ENCODE measurements at regions not wholly inside any gene's neighbourhood (a gene's known extent, or its start where the extent isn't known, plus 50 kb on each side); places are given as distances from the start of the nearest gene placed in this dataset.

GRCh38 chr2:104734937-104735586 lies 118.9 kb upstream of the POU3F3 start (continued):
- TF ChIP-seq ZNF777 (CRISPR knock-in tag; IDR thresholded peaks at IDR 0.05) (no peak), BHLHE40 (IDR thresholded peaks at IDR 0.05; ENCODE audit: low read length) (no peak), REST (IDR thresholded peaks at IDR 0.05; ENCODE audit: borderline replicate concordance in 1 of 2, low read depth in 1 of 2, low read length in 2 of 2) (no peak)

GRCh38 chr2:104736026-104736425 lies 117.9 kb upstream of the POU3F3 start:
- CTCF ChIA-PET (ENCODE audit: low intra/inter-chr PET ratio, low total read pairs), result no interaction called here
- in situ Hi-C loops (cut with HindIII; ENCODE audit: extremely low pct_ligation_motif_present, low pct_unique_long_range_greater_than_20kb), result no loop called here
- WGBS (ENCODE audit: low lambda C conversion rate), result 15% methylated on average over 7 of the region's 7 CpGs
- TF ChIP-seq ZNF441 (CRISPR knock-in tag; IDR thresholded peaks at IDR 0.05; ENCODE audit: borderline replicate concordance), result no peak
- TF ChIP-seq SNAPC5 (CRISPR knock-in tag; IDR thresholded peaks at IDR 0.05; ENCODE audit: borderline replicate concordance), result no peak
- TF ChIP-seq ZNF616 (CRISPR knock-in tag; IDR thresholded peaks at IDR 0.05; ENCODE audit: low read depth), result no peak
- no peak for TF ChIP-seq UBTF (CRISPR knock-in tag; IDR thresholded peaks at IDR 0.05)
- TF ChIP-seq KDM3A (CRISPR knock-in tag; IDR thresholded peaks at IDR 0.05; ENCODE audit: low read depth), result no peak
- TF ChIP-seq ZNF207 (IDR thresholded peaks at IDR 0.05; ENCODE audit: borderline replicate concordance), result no peak
- TF ChIP-seq RELA (CRISPR knock-in tag; IDR thresholded peaks at IDR 0.05), result no peak
- TF ChIP-seq PAF1 (CRISPR knock-in tag; IDR thresholded peaks at IDR 0.05), result no peak
- TF ChIP-seq NR2F1 (CRISPR knock-in tag; IDR thresholded peaks at IDR 0.05), result no peak
- no peak for TF ChIP-seq CENPT (CRISPR knock-in tag; IDR thresholded peaks at IDR 0.05; ENCODE audit: low read depth)
- no peak for TF ChIP-seq ZHX1 (CRISPR knock-in tag; IDR thresholded peaks at IDR 0.05; ENCODE audit: low read depth)

More at GRCh38 chr2:104736026-104736425, 117.9 kb upstream of the POU3F3 start:
- no TSS peak for BruUV-seq (replicated peaks)
- peaks cover 5% of the 10 kb centered on the region; the same call in 1 of the 2 replicates for H3K9me3 ChIP-seq (ENCODE audit: low read length)
- H2AFZ ChIP-seq (ENCODE audit: low read length), result no peak overlapping the region
- no peaks in the 10 kb centered on the region for H4K20me1 ChIP-seq (ENCODE audit: insufficient read depth, low read length)
- H3K4me3 ChIP-seq (replicated peaks in 1 of 3; ENCODE audit: insufficient read depth in 1 of 3, low read depth in 2 of 3, low read length in 3 of 3), result no peak overlapping the region
- no peak for ATAC-seq
- H3K27me3 ChIP-seq (ENCODE audit: control insufficient read depth in 1 of 2, insufficient read depth in 2 of 2, low read length in 2 of 2), result peaks cover 0 to 2% of the 10 kb centered on the region in 2 experiments; a peak in 2 of 5 replicates
- no peaks in the 10 kb centered on the region for H3K4me1 ChIP-seq (ENCODE audit: insufficient read depth, low read length)
- no peaks in the 10 kb centered on the region for H3K36me3 ChIP-seq (replicated peaks in 1 of 2; ENCODE audit: control insufficient read depth in 1 of 2, insufficient read depth in 2 of 2, low read length in 2 of 2)
- H3K79me2 ChIP-seq (ENCODE audit: insufficient read depth, low read length), result no peaks in the 10 kb centered on the region
- no peak overlapping the region for H3K27ac ChIP-seq (ENCODE audit: extremely low read length, insufficient read depth, low read length)
- intact Hi-C loops (cut with micrococcal nuclease; ENCODE audit: unreplicated experiment), result no loop called here
- FAIRE-seq, result no peak
- POLR2A ChIA-PET, result no interaction called here
- H3K9ac ChIP-seq (ENCODE audit: insufficient read depth, low read depth, low read length), result no peak overlapping the region
- DNase-seq (ENCODE audit: low spot score), result no peak
- H3K4me2 ChIP-seq (ENCODE audit: low read depth, low read length), result no peak overlapping the region

Data from HepG2 (cell line).